DOHH2 (cell line): ENCODE measurements at regions not wholly inside any gene's neighbourhood (a gene's known extent, or its start where the extent isn't known, plus 50 kb on each side); places are given as distances from the start of the nearest gene placed in this dataset.

Experiments
- H3F3A ChIP-seq: fragments of 200-600 bp; sonication (generic), shearing (Covaris generic); 2 replicates; pipeline ENCODE4 v1.6.0; 2016; ENCODE audit warnings: antibody characterized with exemption, mild to moderate bottlenecking; ENCODE audit not compliant: control insufficient read depth, insufficient read depth
- H3K27ac ChIP-seq: fragments of 200-600 bp; sonication (generic); 2 replicates; pipeline ENCODE4 v1.5.1; 2014; ENCODE audit warnings: low read depth, mild to moderate bottlenecking, low read length, moderate library complexity
- H3K27me3 ChIP-seq: fragments of 200-600 bp; sonication (generic); 2 replicates; pipeline ENCODE4 v1.6.1; 2014; ENCODE audit warnings: mild to moderate bottlenecking, low read length, mixed read lengths; ENCODE audit not compliant: control insufficient read depth
- H3K36me3 ChIP-seq: fragments of 200-600 bp; sonication (generic); 2 replicates; pipeline ENCODE4 v1.6.1; 2014; ENCODE audit warnings: mild to moderate bottlenecking, low read length, moderate library complexity, mixed read lengths; ENCODE audit not compliant: control insufficient read depth
- H3K4me1 ChIP-seq: fragments of 200-600 bp; sonication (generic); 2 replicates; pipeline ENCODE4 v1.6.1; 2014; ENCODE audit warnings: mild to moderate bottlenecking, low read length, mixed read lengths; ENCODE audit not compliant: control insufficient read depth
- H3K4me2 ChIP-seq: fragments of 200-600 bp; sonication (generic); 2 replicates; pipeline ENCODE4 v1.6.0; 2014; ENCODE audit warnings: mild to moderate bottlenecking, low read length, moderate library complexity
- H3K4me3 ChIP-seq: fragments of 200-600 bp; sonication (generic); 2 replicates; pipeline ENCODE4 v1.5.1; 2014; ENCODE audit warnings: mild to moderate bottlenecking, low read length, mixed read lengths
- H3K79me2 ChIP-seq: fragments of 200-600 bp; sonication (generic); 2 replicates; pipeline ENCODE4 v1.6.1; 2014; ENCODE audit warnings: mild to moderate bottlenecking, low read length, mixed read lengths; ENCODE audit not compliant: control insufficient read depth
- H3K9me2 ChIP-seq: fragments of 200-600 bp; sonication (generic); replicated peaks from 2 replicates; pipeline ENCODE4 v1.6.1; 2014; ENCODE audit warnings: mild to moderate bottlenecking, low read length, mixed read lengths; ENCODE audit not compliant: control insufficient read depth
- H3K9me3 ChIP-seq: fragments of 200-600 bp; sonication (generic); 2 replicates; pipeline ENCODE4 v1.6.1; 2014; ENCODE audit warnings: antibody characterized with exemption, low read length, mixed read lengths; ENCODE audit not compliant: control insufficient read depth, insufficient read depth
- H4K20me1 ChIP-seq: fragments of 200-600 bp; sonication (generic); 2 replicates; pipeline ENCODE4 v1.6.0; 2014; ENCODE audit warnings: low read depth, mild to moderate bottlenecking, antibody characterized with exemption, low read length, moderate library complexity; ENCODE audit not compliant: control insufficient read depth, insufficient read depth
- CTCF ChIP-seq: fragments of 200-600 bp; sonication (generic); IDR thresholded peaks from one replicate; pipeline ENCODE4 v1.5.1; 2014; ENCODE audit warnings: antibody characterized with exemption, mild to moderate bottlenecking, low read depth, low read length; ENCODE audit not compliant: poor library complexity, severe bottlenecking
- EZH2phosphoT487 ChIP-seq: fragments of 200-600 bp; sonication (generic); IDR thresholded peaks from 2 replicates; pipeline ENCODE4 v1.6.1; 2017; ENCODE audit warnings: borderline replicate concordance, mild to moderate bottlenecking, antibody characterized with exemption, low read length, moderate library complexity, mixed read lengths

- TF ChIP-seq EZH2phosphoT487, result no peak
- TF ChIP-seq CTCF, result no peak
- no peak overlapping the region for H3K4me2 ChIP-seq
- peaks cover 3% of the 10 kb centered on the region; the same call in 1 of the 2 replicates for H3K9me3 ChIP-seq
- H3K9me2 ChIP-seq, result no peaks in the 10 kb centered on the region
- H3K27me3 ChIP-seq, result no peaks in the 10 kb centered on the region
- no peaks in the 10 kb centered on the region for H3K79me2 ChIP-seq
- H3K27ac ChIP-seq, result no peak overlapping the region
- no peaks in the 10 kb centered on the region for H3K36me3 ChIP-seq
- no peaks in the 10 kb centered on the region for H3K4me1 ChIP-seq
- no peaks in the 10 kb centered on the region for H3F3A ChIP-seq
- no peaks in the 10 kb centered on the region for H4K20me1 ChIP-seq
- no peak overlapping the region for H3K4me3 ChIP-seq
Measured at GRCh38 chr12:3376779-3377455, 114.1 kb upstream of the PRMT8 start.

DNA sequence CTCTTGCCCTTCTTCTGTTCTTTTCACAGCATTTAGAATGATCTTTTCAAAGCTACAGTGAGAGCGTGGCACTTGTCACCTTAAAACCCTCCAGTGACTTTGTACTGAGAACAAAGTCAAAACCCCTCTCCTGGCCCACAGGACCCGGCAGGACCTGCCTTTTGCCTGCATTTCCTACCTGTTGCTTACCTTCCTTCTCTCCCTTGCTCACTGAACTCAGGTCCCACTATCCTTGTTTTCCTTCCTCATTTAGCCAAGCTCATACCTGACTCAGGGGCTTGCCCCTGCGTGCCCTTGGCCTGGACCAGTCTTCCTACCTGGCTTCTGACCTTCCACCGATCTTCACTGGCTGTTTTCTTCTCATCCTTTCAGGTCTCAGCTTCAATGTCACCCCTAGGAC lies 112.3 kb upstream of the PRMT8 start:
- Histone ChIP-seq H3K27me3 (no peaks in the 10 kb centered on the region), H3K79me2 (no peaks in the 10 kb centered on the region), H3K9me2 (no peaks in the 10 kb centered on the region), H3K4me2 (no peak overlapping the region), H3K9me3 (peaks cover 3% of the 10 kb centered on the region; the same call in 1 of the 2 replicates), H3K36me3 (no peaks in the 10 kb centered on the region), H3F3A (no peaks in the 10 kb centered on the region), H3K4me1 (no peaks in the 10 kb centered on the region), H3K27ac (no peak overlapping the region), H4K20me1 (no peaks in the 10 kb centered on the region), H3K4me3 (no peak overlapping the region)
- no peak for TF ChIP-seq EZH2phosphoT487

DNA sequence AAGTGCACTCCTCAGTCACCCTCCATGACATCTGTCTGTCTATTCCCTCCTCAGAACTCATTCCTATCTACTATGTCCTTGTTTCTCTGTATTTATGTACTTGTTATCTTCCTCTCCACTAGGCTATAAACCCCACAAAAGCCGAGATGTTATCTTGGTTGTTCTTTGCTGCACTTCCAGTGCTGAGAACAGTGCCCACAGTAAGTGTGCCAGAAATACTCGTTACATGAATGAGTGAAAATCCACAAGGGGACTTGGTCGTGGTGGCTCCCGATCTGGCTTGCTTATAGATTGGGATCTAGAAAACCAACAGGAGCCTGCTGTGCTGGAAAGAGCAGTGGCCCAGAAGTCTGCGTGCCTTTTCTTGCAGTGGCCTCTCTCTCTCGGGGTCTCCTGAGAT lies 111.9 kb upstream of the PRMT8 start:
- H3K9me2 ChIP-seq, result no peaks in the 10 kb centered on the region
- H3K79me2 ChIP-seq, result no peaks in the 10 kb centered on the region
- no peak overlapping the region for H3K27ac ChIP-seq
- 0 out of 2 replicates have a peak, but pooled peaks cover 4% of the 10 kb centered on the region for H3K27me3 ChIP-seq
- H3K4me1 ChIP-seq, result no peaks in the 10 kb centered on the region
- TF ChIP-seq CTCF (no peak), EZH2phosphoT487 (no peak)
- H4K20me1 ChIP-seq, result no peaks in the 10 kb centered on the region
- peaks cover 3% of the 10 kb centered on the region; the same call in 1 of the 2 replicates for H3K9me3 ChIP-seq
- H3K36me3 ChIP-seq, result no peaks in the 10 kb centered on the region
- H3K4me2 ChIP-seq, result no peak overlapping the region
- H3K4me3 ChIP-seq, result no peak overlapping the region
- no peaks in the 10 kb centered on the region for H3F3A ChIP-seq
